ENCODE measurements at regions not wholly inside any gene's neighbourhood (a gene's known extent, or its start where the extent isn't known, plus 50 kb on each side); places are given as distances from the start of the nearest gene placed in this dataset.

DNA sequence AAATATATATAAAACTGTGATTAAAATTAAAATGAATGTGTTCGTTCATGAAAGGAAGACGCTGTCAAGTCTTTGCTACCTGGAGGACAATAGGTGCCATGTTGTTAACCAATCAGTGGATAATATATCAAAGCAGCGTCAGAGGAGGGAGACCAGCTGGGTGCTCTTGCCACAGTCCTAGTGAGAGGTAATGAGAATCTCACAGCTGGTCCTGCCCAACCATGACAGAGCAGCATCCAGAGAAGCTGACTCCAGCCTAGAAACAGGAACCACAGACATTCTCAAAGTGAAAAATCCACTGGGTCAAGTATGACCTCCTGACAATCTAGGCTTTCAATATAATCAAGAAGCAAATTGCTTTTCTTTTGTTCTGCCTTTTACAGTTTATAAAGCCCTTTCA, 94.5 kb upstream of the LRFN2 start:
- TF ChIP-seq POLR2A (IDR thresholded peaks at IDR 0.05) (no peak), CTCF (IDR thresholded peaks at IDR 0.05) (no peak)

Data from right lobe of liver (tissue), 4 donors.